ENCODE measurements at regions not wholly inside any gene's neighbourhood (a gene's known extent, or its start where the extent isn't known, plus 50 kb on each side); places are given as distances from the start of the nearest gene placed in this dataset.

- Histone ChIP-seq H3K4me2 (ENCODE audit: insufficient read depth, low read length) (no peak overlapping the region), H3K36me3 (ENCODE audit: insufficient read depth, low read length) (no peaks in the 10 kb centered on the region), H3K79me2 (ENCODE audit: insufficient read depth, low read length) (no peaks in the 10 kb centered on the region), H3K4me1 (ENCODE audit: insufficient read depth, low read length) (peaks cover 26% of the 10 kb centered on the region), H3K27ac (ENCODE audit: low read depth, low read length) (no peak overlapping the region), H3K9me3 (ENCODE audit: low read depth, low read length) (no peaks in the 10 kb centered on the region), H3K4me3 (ENCODE audit: insufficient read depth, low read length) (no peak overlapping the region), H2AFZ (ENCODE audit: low read length) (no peak overlapping the region), H3K27me3 (ENCODE audit: insufficient read depth, low read length) (no peaks in the 10 kb centered on the region), H4K20me1 (ENCODE audit: insufficient read depth, low read length) (no peaks in the 10 kb centered on the region)
- DNase-seq (ENCODE audit: insufficient read length, low spot score, missing footprints): no peak
- TF ChIP-seq CTCF (IDR thresholded peaks at IDR 0.05; ENCODE audit: extremely low read depth, low read depth, low read length): no peak
These were observed 724.9 kb downstream of the MAT2B start for GRCh38 chr5:164230341-164230740.

GRCh38 chr5:164233791-164234190 lies 728.4 kb downstream of the MAT2B start:
- no peak for TF ChIP-seq CTCF (IDR thresholded peaks at IDR 0.05; ENCODE audit: extremely low read depth, low read depth, low read length)
- H4K20me1 ChIP-seq (ENCODE audit: insufficient read depth, low read length): no peaks in the 10 kb centered on the region
- H3K4me1 ChIP-seq (ENCODE audit: insufficient read depth, low read length): peaks cover 44% of the 10 kb centered on the region
- no peak overlapping the region for H3K4me2 ChIP-seq (ENCODE audit: insufficient read depth, low read length)
- no peaks in the 10 kb centered on the region for H3K9me3 ChIP-seq (ENCODE audit: low read depth, low read length)
- DNase-seq (ENCODE audit: insufficient read length, low spot score, missing footprints): no peak
- H3K27ac ChIP-seq (ENCODE audit: low read depth, low read length): peak overlapping the region; percentile 47
- no peak overlapping the region for H3K4me3 ChIP-seq (ENCODE audit: insufficient read depth, low read length)
- peak overlapping the region; percentile 50 for H2AFZ ChIP-seq (ENCODE audit: low read length)
- no peaks in the 10 kb centered on the region for H3K27me3 ChIP-seq (ENCODE audit: insufficient read depth, low read length)
- H3K36me3 ChIP-seq (ENCODE audit: insufficient read depth, low read length): no peaks in the 10 kb centered on the region
- no peaks in the 10 kb centered on the region for H3K79me2 ChIP-seq (ENCODE audit: insufficient read depth, low read length)

GRCh38 chr5:164234321-164234720 lies 728.9 kb downstream of the MAT2B start:
- Histone ChIP-seq H3K79me2 (ENCODE audit: insufficient read depth, low read length) (no peaks in the 10 kb centered on the region), H3K9me3 (ENCODE audit: low read depth, low read length) (no peaks in the 10 kb centered on the region), H3K4me2 (ENCODE audit: insufficient read depth, low read length) (no peak overlapping the region), H3K36me3 (ENCODE audit: insufficient read depth, low read length) (no peaks in the 10 kb centered on the region), H3K4me3 (ENCODE audit: insufficient read depth, low read length) (no peak overlapping the region), H2AFZ (ENCODE audit: low read length) (no peak overlapping the region), H3K4me1 (ENCODE audit: insufficient read depth, low read length) (peaks cover 44% of the 10 kb centered on the region), H4K20me1 (ENCODE audit: insufficient read depth, low read length) (no peaks in the 10 kb centered on the region), H3K27ac (ENCODE audit: low read depth, low read length) (no peak overlapping the region), H3K27me3 (ENCODE audit: insufficient read depth, low read length) (no peaks in the 10 kb centered on the region)
- TF ChIP-seq CTCF (IDR thresholded peaks at IDR 0.05; ENCODE audit: extremely low read depth, low read depth, low read length): no peak
- no peak for DNase-seq (ENCODE audit: insufficient read length, low spot score, missing footprints)

GRCh38 chr5:164235300-164235891 lies 730.0 kb downstream of the MAT2B start:
- no peak overlapping the region for H3K4me3 ChIP-seq (ENCODE audit: insufficient read depth, low read length)
- no peaks in the 10 kb centered on the region for H3K9me3 ChIP-seq (ENCODE audit: low read depth, low read length)
- H3K79me2 ChIP-seq (ENCODE audit: insufficient read depth, low read length): no peaks in the 10 kb centered on the region
- no peaks in the 10 kb centered on the region for H3K36me3 ChIP-seq (ENCODE audit: insufficient read depth, low read length)
- H3K27me3 ChIP-seq (ENCODE audit: insufficient read depth, low read length): no peaks in the 10 kb centered on the region
- peaks cover 44% of the 10 kb centered on the region for H3K4me1 ChIP-seq (ENCODE audit: insufficient read depth, low read length)
- DNase-seq (ENCODE audit: insufficient read length, low spot score, missing footprints): peak; percentile 56
- peak overlapping the region; percentile 54 for H3K27ac ChIP-seq (ENCODE audit: low read depth, low read length)
- no peaks in the 10 kb centered on the region for H4K20me1 ChIP-seq (ENCODE audit: insufficient read depth, low read length)
- peak overlapping the region; percentile 8 for H2AFZ ChIP-seq (ENCODE audit: low read length)
- peak overlapping the region; percentile 34 for H3K4me2 ChIP-seq (ENCODE audit: insufficient read depth, low read length)
- TF ChIP-seq CTCF (IDR thresholded peaks at IDR 0.05; ENCODE audit: extremely low read depth, low read depth, low read length): no peak
